SKM-1 (cell line): ENCODE measurements at regions not wholly inside any gene's neighbourhood (a gene's known extent, or its start where the extent isn't known, plus 50 kb on each side); places are given as distances from the start of the nearest gene placed in this dataset.
"Not testable (repeated sequence)": the region's sequence is repeated elsewhere in the genome, so short reads cannot be mapped to it uniquely, and the experiment has no call there.

Source experiments
- DNase-seq: peaks from one replicate; lab custom pipeline; 2025; ENCODE audit not compliant: unreplicated experiment; lab: John Stamatoyannopoulos, UW

- no peak for DNase-seq
Measured at GRCh38 chr9:87357600-87357999, 140.1 kb upstream of the DAPK1 start.

- DNase-seq: no peak
Measured at GRCh38 chr9:87359264-87359663, 138.4 kb upstream of the DAPK1 start.

- DNase-seq: no peak
Measured at GRCh38 chr9:87359958-87360601, 137.6 kb upstream of the DAPK1 start.

- DNase-seq: no peak
Measured at GRCh38 chr9:87370049-87370685, 127.5 kb upstream of the DAPK1 start.

- no peak for DNase-seq
Measured at GRCh38 chr9:87371795-87372355, 125.8 kb upstream of the DAPK1 start.

- DNase-seq: no peak
Measured at GRCh38 chr9:87372356-87372851, 125.3 kb upstream of the DAPK1 start.

GRCh38 chr9:87374023-87374919, 123.4 kb upstream of the DAPK1 start:
- not testable (repeated sequence) for DNase-seq

- no peak for DNase-seq
Measured at GRCh38 chr9:87375397-87376073, 122.1 kb upstream of the DAPK1 start.

- no peak for DNase-seq
Measured at GRCh38 chr9:87378676-87379075, 119.0 kb upstream of the DAPK1 start.

GRCh38 chr9:87379300-87379699, 118.4 kb upstream of the DAPK1 start:
- no peak for DNase-seq

- no peak for DNase-seq
Measured at GRCh38 chr9:87381050-87381711, 116.5 kb upstream of the DAPK1 start.

- no peak for DNase-seq
Measured at GRCh38 chr9:87381746-87382145, 115.9 kb upstream of the DAPK1 start.

GRCh38 chr9:87382900-87383299, 114.8 kb upstream of the DAPK1 start:
- DNase-seq: no peak

- no peak for DNase-seq
Measured at GRCh38 chr9:87383344-87384150, 114.1 kb upstream of the DAPK1 start.

- no peak for DNase-seq
Measured at GRCh38 chr9:87386490-87387025, 111.1 kb upstream of the DAPK1 start.

GRCh38 chr9:87387351-87388011, 110.2 kb upstream of the DAPK1 start:
- no peak for DNase-seq

GRCh38 chr9:87388708-87389107, 109.0 kb upstream of the DAPK1 start:
- not testable (repeated sequence) for DNase-seq

GRCh38 chr9:87389936-87390335, 107.7 kb upstream of the DAPK1 start:
- no peak for DNase-seq

GRCh38 chr9:87390361-87390760, 107.3 kb upstream of the DAPK1 start:
- no peak for DNase-seq
